Stimulated activated CD8-positive, alpha-beta memory T cell treated with anti-CD3 and anti-CD28 coated beads, Interleukin-2, amount 100 ng/mL, for 48 hours (primary cell): ENCODE measurements at regions not wholly inside any gene's neighbourhood (a gene's known extent, or its start where the extent isn't known, plus 50 kb on each side); places are given as distances from the start of the nearest gene placed in this dataset.
A peak's percentile ranks its signal among the peaks of the same experiment; 100 is the strongest.
"Not testable (repeated sequence)": the region's sequence is repeated elsewhere in the genome, so short reads cannot be mapped to it uniquely, and the experiment has no call there.

Experiments used
- DNase-seq, 2 donors: peaks; one replicate each; pipeline ENCODE4 v3.0.0-alpha.2; 2020; ENCODE audit warnings: low read depth in 2 of 2

DNA sequence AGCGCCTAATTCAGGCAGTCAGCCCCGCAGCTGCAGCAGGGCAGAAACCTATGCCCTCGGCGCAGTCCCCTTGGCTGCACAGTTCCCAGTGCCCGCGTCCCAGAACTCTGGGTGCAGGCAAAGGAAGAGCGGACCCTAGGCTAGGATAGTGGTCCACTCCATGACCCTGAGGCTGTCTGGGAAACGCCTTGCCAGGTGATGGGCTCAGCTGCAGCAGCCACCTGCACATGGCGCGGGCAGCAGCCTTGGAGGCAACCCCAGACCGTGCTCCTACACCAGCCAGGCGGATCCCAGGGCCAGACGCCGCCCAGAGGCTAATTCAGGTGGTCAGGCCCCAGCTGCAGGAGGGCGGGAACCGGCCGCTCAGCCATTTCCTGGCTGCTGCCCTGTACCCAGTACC is 83.0 kb downstream of the POTEC start:
- DNase-seq = not testable (repeated sequence)

DNA sequence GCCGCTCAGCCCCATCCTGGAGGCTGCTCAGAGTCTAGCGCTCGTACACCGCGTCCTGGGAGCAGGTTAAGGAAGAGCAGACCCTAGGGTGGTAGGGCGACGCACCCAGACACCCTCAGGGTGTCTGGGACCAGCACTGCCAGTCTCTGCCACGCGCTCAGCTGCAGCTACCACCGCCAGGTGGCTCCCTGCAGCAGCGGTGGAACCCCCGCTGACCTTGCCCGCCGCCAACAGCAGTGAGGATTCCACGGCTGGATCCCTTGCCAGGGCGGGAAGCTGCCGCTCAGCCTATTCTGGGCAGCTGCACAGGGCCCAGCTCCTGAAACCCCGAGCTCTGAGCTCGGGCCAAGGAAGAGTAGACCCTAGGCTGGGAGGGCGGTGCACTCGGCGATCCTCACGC is 83.6 kb downstream of the POTEC start:
- DNase-seq = not testable (repeated sequence)

DNA sequence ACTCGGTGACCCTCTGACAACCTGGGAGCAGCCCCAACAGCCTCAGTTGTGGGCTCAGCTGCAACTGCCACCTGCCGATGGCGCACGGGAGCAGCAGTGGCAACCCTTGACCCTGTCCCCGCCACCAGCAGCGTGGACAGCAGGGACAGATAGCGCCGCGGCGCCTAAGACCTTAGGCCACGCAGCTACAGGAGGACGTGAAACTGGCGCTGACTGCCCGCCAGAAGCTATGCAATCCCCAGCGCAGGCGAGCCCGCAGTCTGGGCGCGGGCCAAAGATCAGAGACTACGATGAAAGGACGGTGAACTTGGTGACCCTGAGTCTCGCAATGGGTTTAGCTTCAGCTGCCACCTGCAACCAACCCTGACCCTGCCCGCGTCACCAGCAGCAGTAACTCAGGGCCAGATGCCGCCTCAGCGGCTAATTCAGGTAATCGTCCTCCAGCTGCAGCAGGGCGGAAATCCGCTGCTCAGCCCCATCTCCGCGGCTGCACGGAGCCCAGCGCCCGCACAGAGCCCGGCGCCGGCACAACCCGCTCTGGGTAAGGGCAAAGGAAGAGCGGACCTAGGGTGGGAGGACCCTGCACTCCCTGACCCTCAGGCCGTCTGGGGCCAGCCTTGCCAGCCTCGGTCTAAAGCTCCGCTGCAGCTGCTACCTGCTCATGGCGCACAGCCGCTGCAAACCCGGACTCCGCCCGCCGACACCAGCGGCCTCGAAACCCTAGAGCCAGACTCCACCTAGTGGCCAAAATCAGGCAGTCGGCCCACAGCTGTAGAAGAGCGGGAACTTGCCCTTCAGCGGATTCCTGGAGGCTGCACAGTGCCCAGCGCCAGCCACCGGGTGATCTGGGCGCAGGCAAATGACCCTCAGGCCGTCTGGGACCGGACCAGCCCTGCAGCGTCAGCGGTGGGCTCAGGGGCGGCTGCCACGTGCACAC is 85.1 kb downstream of the POTEC start:
- DNase-seq = peak; percentile 34 to 62

DNA sequence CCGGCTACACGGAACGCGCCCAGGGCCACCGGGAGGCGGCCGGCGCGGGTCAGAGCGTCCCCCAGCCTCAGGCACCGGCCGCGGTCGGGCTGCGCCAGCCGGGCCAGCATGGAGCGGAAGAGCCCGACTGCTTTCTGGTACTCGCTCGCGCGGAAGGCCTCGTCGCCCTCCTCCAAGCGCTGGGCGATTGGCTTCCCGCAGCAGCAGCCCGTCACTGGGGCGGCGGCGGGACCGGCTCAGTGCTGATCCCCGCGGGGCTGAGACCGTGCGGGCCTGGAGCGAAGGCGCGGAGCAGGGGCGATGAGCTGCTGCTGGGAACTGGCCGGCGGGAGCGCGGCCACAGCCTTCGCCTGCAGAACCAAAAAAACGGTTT is 92.8 kb downstream of the POTEC start:
- not testable (repeated sequence) for DNase-seq

- not testable (repeated sequence) for DNase-seq
Measured at GRCh38 chr18:14449995-14450636, 93.3 kb downstream of the POTEC start.

GRCh38 chr18:14449062-14449461 is 94.3 kb downstream of the POTEC start:
- DNase-seq = not testable (repeated sequence)

DNA sequence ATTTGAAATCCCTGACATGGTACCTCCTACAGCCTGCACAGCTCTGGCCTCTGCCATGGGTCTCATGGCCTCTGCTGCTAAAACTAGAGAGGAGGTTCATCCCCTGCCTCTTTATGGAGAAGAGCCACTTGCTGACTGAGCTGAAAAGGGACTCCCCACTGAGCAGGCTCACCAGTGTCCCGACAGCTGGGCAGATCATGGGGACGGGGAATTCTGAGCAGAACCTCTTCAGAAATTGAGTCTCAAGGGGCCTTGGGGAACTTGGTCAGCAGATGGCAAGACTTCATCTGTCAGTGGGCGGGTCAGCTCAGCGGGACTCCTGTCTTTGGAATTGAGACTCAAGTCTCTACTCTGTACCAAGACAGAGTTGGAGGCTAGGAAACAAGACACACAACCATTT is 95.7 kb downstream of the POTEC start:
- DNase-seq = not testable (repeated sequence)

DNA sequence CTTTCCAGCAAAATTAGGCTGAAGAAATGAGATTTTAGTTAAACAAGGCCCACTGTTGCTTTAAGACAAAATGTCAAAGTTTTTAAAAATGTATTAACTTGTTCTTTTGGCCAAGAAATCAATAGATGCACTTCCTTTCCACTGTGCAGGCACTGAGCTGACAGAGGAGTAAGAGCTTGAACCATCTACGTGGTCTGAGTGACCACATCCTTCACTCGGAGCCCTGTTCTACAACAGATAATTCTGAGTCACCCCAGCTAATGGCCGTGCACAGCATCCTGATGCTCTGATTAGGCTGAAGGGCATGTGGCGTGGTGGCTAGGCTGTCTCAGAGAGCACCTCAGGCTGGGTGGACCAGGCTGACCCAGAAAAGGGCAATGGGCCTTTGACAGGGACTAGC is 107.9 kb downstream of the POTEC start:
- DNase-seq = not testable (repeated sequence)

DNA sequence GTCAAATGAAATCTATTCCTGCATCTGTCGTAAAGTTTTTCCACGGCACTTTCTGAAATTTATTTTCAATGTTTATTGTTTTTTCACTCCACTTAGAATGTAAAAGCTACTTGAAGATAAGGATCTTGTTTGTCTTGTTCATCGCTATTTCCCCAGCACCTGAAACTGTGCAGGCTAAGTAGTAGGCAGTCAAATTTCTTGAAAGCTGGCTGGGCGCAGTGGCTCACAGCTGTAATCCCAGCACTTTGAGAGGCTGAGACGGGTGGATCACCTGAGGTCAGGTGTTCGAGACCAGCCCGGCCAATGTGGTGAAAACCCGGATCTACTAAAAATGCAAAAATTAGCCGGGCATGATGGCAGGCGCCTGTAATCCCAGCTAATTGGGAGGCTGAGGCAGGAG is 111.0 kb downstream of the POTEC start:
- not testable (repeated sequence) for DNase-seq

DNA sequence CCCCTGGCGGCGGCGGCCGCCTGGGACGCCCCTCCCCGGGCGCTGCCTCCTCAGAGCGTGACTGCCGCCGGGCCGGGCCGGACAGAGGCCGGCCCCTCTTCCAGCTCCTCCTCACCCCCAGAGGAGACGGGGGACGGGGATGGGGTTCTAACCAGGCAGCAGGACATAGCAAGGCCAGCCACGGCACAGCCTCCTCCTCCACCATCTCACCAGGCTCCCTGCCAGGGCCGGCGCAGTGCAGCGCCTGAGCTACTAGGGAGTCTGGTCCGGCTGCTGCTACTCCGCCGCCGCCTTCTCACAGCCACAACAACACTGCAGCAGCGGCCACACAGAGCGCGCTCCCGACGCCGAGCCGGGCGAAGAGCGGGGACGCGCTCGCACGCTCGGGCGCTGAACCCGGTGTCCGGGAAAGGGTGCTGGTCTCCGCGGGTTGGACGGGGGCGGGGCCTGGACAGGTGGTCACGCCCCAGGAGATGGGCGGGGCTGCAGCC is 112.3 kb downstream of the POTEC start:
- peak; percentile 24 to 54 for DNase-seq

- DNase-seq = peak in 1 of 2 donors; percentile 25
Measured at GRCh38 chr18:14415806-14416205, 127.6 kb downstream of the POTEC start.

- DNase-seq = not testable (repeated sequence)
Measured at GRCh38 chr18:14415399-14415798, 128.0 kb downstream of the POTEC start.

GRCh38 chr18:14395533-14395932 is 147.9 kb downstream of the POTEC start:
- not testable (repeated sequence) for DNase-seq

DNA sequence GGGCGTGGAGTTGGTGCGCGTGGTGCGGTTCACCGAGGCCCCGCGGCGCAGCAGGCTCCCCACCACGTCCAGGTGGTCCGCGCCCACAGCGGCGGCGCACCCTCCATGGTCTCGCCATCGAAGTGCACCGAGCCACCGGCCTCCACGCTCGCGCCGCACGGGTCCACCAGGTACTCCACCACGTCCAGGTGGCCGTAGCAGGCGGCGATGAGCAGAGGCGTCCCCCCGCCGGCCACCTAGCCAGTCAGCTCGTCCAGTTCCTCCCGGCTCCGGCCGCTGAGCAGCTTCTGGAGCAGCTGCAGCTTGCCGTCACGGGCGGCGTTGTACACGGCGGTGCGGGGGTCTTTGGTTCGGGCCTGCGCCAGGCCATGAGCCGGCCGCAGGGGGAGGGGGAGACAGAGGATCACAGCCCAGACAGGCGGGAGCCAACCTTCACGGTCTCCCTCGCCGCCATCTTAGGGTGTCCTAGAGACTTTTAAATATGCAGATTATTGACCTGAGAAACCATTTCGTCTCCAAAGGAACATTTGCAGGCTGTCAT is 149.8 kb downstream of the POTEC start:
- DNase-seq = not testable (repeated sequence)

DNA sequence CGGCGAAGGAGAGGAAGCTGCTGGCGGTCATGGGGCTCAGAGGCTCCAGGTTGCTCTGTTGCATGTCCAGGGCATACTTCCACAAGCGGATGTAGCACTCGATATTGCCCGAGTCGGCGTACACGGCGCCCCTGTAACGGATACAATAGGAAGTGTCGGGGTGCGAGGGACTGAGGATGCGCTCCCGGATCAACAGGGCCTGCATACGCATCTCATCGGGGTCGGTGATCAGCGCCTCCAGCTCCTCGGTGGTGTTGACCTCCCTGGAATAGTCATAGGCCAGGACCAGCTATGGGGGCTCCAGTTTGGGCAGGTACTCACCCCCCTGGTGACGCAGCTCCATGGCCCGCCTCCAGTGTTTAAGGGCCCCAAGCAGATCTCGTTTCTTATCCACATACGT is 150.8 kb downstream of the POTEC start:
- not testable (repeated sequence) for DNase-seq

GRCh38 chr18:14384961-14385360 is 158.4 kb downstream of the POTEC start:
- DNase-seq = not testable (repeated sequence)

GRCh38 chr18:14382666-14383065 is 160.7 kb downstream of the POTEC start:
- DNase-seq = not testable (repeated sequence)

GRCh38 chr18:14379489-14379888 is 163.9 kb downstream of the POTEC start:
- DNase-seq = not testable (repeated sequence)

DNA sequence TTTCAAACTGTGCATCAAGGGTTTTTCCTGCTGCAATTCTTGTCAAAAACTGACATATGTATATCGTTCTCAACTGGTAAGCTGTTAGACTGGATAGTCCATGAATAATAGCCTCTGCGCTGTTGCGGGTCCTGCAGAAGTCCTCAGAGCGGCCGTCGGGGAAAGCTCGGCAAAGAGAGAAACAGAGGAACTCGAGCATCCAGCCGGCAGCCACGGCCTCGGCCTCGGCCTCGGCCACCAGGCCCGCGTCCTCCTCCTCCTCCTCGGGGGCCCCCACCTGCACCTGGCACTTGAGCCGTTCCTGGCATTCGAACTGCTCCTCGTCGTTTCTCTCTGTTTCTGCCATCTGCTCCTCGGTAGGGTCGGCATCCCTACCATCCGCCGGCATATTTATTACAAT is 165.0 kb downstream of the POTEC start:
- not testable (repeated sequence) for DNase-seq

DNA sequence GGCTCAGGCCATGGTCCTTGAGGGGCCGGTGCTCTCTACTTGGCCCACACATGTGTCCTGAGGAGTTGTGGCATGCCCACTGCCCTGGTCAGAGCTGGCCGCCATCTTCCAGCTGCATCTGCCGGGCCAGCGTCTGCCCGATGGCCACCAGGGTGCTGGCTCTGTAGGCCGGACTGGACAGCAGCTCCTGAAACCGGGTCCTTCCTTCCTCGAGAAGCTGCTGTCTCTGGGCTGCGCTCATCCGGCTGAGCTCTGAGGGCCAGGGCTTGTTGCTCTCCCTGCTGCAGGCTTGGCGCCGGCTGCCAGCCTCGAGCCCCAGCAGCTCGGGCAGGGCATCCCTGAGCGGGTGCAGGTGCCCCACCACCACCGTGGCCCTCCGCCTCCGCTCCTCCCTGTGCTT is 182.1 kb downstream of the POTEC start:
- DNase-seq = not testable (repeated sequence)

- DNase-seq = not testable (repeated sequence)
Measured at GRCh38 chr18:14357553-14358297, 185.7 kb downstream of the POTEC start.

GRCh38 chr18:14342170-14342569 is 201.2 kb downstream of the POTEC start:
- DNase-seq = not testable (repeated sequence)
